ENCODE measurements at regions not wholly inside any gene's neighbourhood (a gene's known extent, or its start where the extent isn't known, plus 50 kb on each side); places are given as distances from the start of the nearest gene placed in this dataset.
"Not testable (repeated sequence)": the region's sequence is repeated elsewhere in the genome, so short reads cannot be mapped to it uniquely, and the experiment has no call there.

DNA sequence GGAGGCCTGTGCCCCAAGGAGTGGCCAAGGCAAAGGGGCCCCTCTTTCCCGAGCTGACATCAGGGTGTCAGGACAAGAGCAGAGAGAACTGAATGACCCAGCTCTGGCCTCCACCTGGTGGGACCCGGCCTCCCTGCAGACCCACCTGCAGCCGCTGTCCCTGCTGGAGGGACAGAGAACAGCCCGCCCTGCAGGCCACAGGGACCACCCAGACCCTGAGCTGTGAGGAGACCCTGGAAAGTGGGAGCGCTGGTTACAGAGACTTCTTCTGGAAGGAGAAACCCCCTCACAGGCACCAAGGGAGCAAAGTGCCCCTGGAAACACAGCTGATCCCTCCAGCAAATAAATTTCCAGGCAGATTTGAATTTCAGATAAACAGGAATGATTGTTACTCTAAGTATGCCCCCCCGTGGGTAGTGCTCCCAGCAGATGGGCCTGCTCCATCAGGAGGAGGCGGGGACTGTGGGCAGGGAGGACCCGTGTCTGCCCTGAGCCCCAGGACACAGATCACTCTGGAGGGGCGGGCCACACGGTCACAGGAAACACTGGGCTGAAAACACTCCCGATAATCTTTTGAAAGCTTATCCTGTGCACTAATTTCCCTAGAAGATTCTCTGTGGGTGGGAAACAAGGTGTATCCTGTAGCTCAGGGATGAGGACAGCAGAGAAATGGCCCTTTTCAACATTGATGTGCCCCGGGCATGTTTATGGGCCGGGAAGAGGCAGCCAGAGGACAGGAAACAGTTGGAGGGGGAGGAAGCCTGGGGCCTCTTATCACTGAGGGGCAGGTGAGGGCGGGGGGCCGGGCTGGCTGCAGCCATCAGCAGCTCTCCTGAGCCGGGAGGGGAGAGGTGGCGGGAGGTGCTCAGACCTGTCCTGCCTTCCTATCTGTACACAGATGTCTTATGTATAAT, 276.0 kb downstream of the ADGRD1 start:
- no peak for DNase-seq (ENCODE audit: low read depth in 2 of 2)

DNA sequence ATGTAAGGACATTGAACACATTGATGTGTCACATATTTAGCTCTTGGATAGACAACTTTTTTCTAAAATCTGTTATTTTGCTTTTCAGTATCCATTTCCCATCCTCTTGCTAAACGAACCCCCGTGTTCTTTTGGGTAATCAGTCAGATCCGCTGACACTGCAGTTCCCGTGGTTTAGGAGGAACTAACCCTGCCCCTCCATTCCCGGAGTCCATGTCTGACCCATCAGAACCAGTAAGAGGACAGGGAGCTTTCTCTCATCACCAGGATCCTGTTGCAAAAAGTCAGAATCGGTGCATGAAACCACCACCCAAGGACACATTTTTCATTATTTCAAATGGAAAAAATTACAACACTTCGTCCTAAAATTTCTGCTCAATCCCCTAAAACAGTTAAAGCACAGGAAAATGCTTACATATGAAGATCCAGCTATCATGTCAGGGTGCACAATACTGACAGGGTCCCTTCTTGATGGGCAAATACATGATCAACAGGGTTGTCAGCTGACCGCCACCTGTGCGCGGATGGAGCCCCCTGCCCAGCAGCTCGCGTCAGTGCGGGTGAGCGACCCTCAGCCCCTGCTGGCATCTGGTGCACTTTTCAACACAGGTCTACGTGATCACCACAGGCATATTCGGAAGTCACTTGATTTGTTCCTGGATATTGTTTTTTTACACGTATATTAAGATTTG, 276.8 kb downstream of the ADGRD1 start:
- no peak for DNase-seq (ENCODE audit: low read depth in 2 of 2)

- DNase-seq (ENCODE audit: low read depth in 2 of 2), result no peak
Observed at GRCh38 chr12:131231032-131231980, 277.6 kb downstream of the ADGRD1 start.

DNA sequence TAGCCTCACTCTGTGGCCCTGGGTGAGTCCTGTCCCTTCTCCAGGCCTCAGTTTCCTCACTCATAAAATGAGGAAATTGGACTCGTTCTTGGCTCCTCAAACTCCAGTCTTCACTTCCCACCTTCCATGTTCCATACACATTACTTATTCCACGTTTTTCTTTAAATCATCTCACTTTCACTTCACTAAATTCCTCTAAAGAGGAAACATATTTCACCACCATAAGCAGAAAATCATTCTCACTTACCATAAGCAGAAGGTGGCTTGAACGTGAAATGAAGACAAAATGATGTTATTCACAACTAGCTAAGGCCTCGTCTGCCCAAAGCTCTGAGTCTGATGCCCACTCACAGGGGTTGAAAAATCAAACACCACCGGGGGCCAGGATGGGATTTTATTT, 278.3 kb downstream of the ADGRD1 start:
- no peak for DNase-seq (ENCODE audit: low read depth in 2 of 2)

- DNase-seq (ENCODE audit: low read depth in 2 of 2), result not testable (repeated sequence)
Observed at GRCh38 chr12:131232872-131233271, 279.2 kb downstream of the ADGRD1 start.

DNA sequence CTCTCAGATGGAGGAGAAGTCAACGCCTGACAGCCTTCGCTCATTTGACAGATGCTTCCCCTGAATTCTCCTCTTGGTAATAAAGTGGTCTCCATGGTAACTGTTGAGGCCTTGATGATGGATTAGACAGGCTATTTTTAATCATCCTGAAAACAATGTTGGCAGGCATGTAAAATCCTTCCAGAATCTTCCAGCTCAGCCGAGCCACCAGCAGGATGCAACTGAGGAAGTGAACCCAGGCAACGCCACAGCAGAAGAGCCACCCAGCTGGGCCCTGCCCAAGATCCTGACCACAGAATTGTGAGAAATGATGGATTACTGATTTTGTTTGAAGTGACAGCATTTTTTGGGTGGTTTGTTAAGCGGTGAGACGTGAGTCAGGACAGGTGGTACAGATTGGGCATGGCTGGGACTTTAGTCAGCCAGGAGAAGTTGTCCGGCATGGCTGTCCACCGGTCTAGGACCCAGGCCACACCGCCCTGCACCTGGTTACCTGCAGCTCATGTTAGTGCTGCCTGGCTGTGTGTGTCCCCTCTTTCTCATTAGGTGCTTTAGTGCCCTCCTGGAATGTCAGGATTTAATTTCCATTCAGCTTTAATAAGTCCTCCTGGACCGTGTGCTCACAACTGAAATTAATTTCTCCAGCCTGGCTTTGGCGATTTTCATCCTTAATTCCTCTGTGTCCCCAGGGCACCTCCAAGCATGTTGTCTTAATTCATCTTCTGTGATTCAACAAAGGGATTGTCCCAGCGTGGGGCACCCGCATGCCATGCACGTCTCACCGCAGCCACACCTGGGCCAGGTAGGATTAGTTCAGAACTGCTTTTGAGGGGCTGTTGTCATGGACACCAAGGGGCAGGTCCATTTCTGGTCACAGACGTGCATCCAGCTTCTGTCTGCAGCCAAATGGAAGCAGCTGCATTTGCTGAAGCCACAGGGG, 280.4 kb downstream of the ADGRD1 start:
- DNase-seq (ENCODE audit: low read depth in 2 of 2), result not testable (repeated sequence)

- DNase-seq (ENCODE audit: low read depth in 2 of 2), result not testable (repeated sequence)
Observed at GRCh38 chr12:131234841-131235271, 281.1 kb downstream of the ADGRD1 start.

- no peak for DNase-seq (ENCODE audit: low read depth in 2 of 2)
Observed at GRCh38 chr12:131235871-131236271, 282.2 kb downstream of the ADGRD1 start.

DNA sequence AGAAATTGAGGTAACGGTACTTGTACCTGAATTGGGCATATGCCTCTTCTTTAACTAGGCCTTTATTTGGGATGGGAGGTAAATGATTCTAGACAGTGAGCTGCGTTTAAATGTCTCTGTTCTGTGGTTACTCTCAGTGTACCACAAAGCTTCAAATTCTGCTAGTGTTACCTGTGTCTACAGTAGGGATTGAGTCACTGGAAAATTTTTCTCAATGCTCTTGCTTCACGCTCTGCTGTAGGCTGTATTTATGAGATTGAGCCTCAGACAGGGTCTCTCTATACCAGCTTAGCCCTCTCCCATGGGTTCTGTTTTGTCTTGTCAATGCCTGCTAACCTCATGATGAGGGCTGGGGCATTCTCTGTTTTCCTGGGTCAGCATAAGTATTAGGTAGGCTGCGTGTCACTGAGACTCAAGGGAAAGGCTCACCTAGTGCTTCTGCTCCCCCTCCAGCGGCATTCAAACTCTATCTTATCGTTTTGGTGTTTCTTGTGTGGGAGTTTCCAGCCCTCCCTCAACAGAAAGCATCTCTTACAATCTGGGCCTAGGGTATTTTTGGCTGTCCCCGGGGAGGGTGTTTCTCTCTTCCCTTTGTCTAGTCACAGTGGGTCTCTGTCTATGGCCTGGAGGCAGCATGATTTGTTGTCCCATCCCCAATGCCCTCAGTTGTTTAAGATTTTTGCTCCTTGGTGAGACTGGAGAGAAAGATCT, 285.8 kb downstream of the ADGRD1 start:
- DNase-seq (ENCODE audit: low read depth in 2 of 2), result no peak

DNA sequence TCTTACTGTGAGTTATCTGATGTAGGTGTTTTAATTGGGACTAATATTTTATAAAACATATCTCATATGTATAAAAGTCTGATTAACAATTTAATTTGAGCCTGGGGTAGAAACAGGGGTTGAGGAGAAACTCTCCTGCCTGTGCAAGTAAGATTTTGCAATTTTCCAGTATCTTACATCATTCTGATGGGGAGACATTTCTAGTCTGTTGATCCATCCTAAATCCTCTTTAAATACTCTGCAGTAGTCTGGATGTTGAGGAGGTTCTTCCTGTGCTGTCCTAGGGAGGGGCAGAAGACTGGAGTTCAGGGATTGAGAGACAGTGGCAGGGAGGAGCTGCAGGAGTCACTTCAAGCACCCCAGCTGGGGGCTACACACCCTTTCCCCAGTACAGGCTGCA, 287.8 kb downstream of the ADGRD1 start:
- DNase-seq (ENCODE audit: low read depth in 2 of 2), result no peak

- no peak for DNase-seq (ENCODE audit: low read depth in 2 of 2)
Observed at GRCh38 chr12:131242741-131243496, 289.2 kb downstream of the ADGRD1 start.

- not testable (repeated sequence) for DNase-seq (ENCODE audit: low read depth in 2 of 2)
Observed at GRCh38 chr12:131244157-131244688, 290.5 kb downstream of the ADGRD1 start.

- not testable (repeated sequence) for DNase-seq (ENCODE audit: low read depth in 2 of 2)
Observed at GRCh38 chr12:131245161-131245560, 291.5 kb downstream of the ADGRD1 start.

GRCh38 chr12:131245564-131246355, 292.1 kb downstream of the ADGRD1 start:
- DNase-seq (ENCODE audit: low read depth in 2 of 2), result no peak

DNA sequence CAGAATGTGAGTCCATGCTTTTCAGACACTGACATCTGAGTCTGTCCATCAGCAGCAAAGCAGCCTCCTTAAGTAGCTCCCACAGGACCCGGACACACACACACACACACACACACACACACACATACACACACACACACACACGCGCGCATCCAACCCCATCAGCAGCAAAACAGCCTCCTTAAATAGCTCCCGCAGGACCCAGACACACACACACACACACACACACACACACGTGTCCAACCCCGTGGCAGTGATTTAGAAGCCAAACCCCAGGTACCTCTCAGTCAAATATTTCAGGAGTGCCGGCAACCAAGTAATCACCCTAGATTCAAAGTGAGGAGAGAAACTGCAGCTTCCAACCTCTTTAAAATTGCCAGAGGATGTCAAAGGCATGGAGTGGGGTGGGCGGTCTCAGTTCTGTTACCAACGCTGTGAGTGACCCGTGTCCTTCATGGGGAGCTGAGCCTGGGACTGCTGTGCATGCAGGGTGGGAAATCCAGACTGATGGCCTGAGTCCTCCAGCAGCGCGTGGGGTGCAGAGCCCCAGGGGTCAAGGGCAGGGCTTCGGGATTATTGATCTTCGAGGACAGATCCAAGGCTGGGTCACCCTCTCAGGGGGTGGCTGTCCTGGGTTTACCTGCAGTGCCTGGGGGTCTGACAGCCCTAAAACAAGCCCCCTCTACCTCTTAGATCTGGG, 293.5 kb downstream of the ADGRD1 start:
- not testable (repeated sequence) for DNase-seq (ENCODE audit: low read depth in 2 of 2)

GRCh38 chr12:131247875-131248274, 294.2 kb downstream of the ADGRD1 start:
- not testable (repeated sequence) for DNase-seq (ENCODE audit: low read depth in 2 of 2)

GRCh38 chr12:131249246-131250027, 295.7 kb downstream of the ADGRD1 start:
- DNase-seq (ENCODE audit: low read depth in 2 of 2), result no peak

Data from activated CD4-positive, alpha-beta T cell treated with anti-CD3 and anti-CD28 coated beads for 24 hours (primary cell).